Adipocyte (in vitro differentiated cells): ENCODE measurements at regions not wholly inside any gene's neighbourhood (a gene's known extent, or its start where the extent isn't known, plus 50 kb on each side); places are given as distances from the start of the nearest gene placed in this dataset.

Source experiments
- DNase-seq: peaks from one replicate; pipeline ENCODE4 v3.0.0-alpha.2; 2015; ENCODE audit warnings: low read depth
- H3K27me3 ChIP-seq: replicated peaks from 2 replicates; pipeline ENCODE4 v1.7.0; 2013; ENCODE audit warnings: mild to moderate bottlenecking, low read length, moderate library complexity; ENCODE audit not compliant: control insufficient read depth, insufficient read depth
- H3K36me3 ChIP-seq: 2 replicates; pipeline ENCODE4 v1.7.0; 2013; ENCODE audit warnings: low read length, mild to moderate bottlenecking, moderate library complexity; ENCODE audit not compliant: control insufficient read depth, insufficient read depth, severe bottlenecking
- H3K4me1 ChIP-seq: 2 replicates; pipeline ENCODE4 v1.7.0; 2013; ENCODE audit warnings: mild to moderate bottlenecking, low read length, moderate library complexity; ENCODE audit not compliant: control insufficient read depth, insufficient read depth
- H3K4me3 ChIP-seq: 2 replicates; pipeline ENCODE4 v1.7.0; 2013; ENCODE audit warnings: mild to moderate bottlenecking, low read length, moderate library complexity
- H3K9ac ChIP-seq: 2 replicates; pipeline ENCODE4 v1.7.0; 2013; ENCODE audit warnings: mild to moderate bottlenecking, low read length, moderate library complexity
- H3K9me3 ChIP-seq: 2 replicates; pipeline ENCODE4 v1.7.0; 2013; ENCODE audit warnings: mild to moderate bottlenecking, low read length, moderate library complexity; ENCODE audit not compliant: control insufficient read depth

DNA sequence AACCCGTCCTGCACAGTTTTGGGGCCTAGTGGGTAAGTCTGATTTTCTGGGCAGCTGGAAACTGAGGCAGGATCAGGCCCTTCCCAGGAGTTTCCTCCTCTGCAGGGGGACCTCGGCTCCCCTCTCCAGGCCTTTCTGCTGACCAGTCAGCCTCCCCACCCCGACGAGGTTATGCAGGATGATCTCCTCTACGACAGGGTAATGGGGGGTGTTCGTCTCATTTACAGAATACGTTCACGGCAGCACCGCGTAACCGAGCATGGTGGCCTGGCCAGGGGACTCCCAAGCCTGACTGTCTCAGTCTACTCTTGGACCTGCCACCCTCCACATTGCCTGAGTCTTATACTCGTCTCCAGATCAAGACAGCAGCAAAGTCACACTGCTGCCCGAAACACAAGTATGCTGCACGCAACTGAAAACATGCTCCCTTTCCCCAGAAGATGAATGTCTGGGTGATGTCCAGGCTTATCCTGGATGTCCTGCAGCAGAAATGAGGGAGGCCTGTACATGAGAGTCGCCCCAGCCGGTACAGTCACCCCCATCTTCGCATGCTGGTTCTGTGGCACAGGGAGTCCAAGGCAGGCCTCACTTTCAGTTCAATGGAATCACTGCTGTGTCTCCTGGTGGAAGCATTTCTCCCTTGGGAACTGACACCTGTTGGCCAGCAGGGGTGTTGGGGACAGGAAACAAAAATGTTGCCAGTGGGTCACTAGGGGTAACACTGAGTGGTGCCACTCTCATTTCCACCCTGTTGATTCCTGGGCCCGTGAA, 120.8 kb downstream of the SOX1 start:
- Histone ChIP-seq H3K9me3 (peaks cover 17% of the 10 kb centered on the region), H3K4me1 (peaks cover 11% of the 10 kb centered on the region), H3K27me3 (no peaks in the 10 kb centered on the region), H3K4me3 (no peak overlapping the region), H3K9ac (no peak overlapping the region), H3K36me3 (no peaks in the 10 kb centered on the region)
- no peak for DNase-seq

DNA sequence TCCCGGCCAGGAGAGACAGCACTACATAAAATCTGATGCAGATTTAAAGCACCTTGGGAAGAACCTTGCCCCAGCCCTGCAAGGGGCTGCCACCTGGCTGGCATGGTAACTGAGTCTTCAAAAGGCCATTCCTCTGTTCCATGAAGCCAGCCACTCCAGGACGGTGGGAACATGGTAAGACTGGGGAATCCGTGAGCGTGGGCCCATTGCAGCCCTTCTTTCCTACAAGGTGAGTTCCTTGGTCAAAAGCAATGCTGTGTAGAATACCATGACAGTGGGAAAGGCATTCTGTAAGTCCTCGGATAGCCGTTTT, 121.3 kb downstream of the SOX1 start:
- no peak for DNase-seq
- H3K9me3 ChIP-seq, result peaks cover 21% of the 10 kb centered on the region
- H3K4me3 ChIP-seq, result no peak overlapping the region
- no peak overlapping the region for H3K9ac ChIP-seq
- peaks cover 11% of the 10 kb centered on the region for H3K4me1 ChIP-seq
- H3K27me3 ChIP-seq, result no peaks in the 10 kb centered on the region
- no peaks in the 10 kb centered on the region for H3K36me3 ChIP-seq

DNA sequence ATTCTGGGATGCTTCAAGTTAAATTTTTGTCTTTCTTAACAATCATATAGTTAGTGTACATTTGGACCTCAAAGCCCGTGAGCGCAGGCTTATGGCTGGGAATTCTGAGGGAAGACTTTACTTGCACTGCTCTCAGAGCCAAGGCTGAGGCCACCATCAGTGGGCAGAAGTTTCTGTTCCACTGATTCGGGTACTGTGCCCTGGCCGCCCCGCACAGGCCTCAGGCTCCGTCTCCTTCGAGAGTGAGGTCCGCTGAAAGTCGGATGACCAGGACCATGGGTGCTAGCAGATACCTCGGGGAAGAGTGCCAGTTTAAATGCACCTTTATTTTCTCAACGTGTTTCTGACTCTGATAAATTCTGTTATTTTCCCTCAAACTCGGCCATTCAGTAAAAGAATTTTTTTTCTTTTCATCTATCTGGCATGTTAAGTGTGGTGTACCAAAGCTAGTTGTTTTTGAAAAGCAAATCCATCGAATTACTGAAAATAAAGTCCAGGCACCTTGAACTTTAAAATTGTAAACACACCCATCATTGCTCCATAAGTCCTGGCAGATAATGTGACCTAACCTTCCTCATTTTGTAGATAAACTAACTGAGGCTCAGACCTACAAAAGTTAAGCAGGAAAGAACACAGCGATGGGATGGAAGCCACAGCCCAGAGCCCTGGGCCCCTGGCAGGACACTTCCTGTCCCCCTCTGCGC, 126.7 kb downstream of the SOX1 start:
- DNase-seq, result no peak
- Histone ChIP-seq H3K9ac (no peak overlapping the region), H3K27me3 (no peaks in the 10 kb centered on the region), H3K36me3 (no peaks in the 10 kb centered on the region), H3K4me1 (no peaks in the 10 kb centered on the region), H3K4me3 (no peak overlapping the region), H3K9me3 (peaks cover 21% of the 10 kb centered on the region)

DNA sequence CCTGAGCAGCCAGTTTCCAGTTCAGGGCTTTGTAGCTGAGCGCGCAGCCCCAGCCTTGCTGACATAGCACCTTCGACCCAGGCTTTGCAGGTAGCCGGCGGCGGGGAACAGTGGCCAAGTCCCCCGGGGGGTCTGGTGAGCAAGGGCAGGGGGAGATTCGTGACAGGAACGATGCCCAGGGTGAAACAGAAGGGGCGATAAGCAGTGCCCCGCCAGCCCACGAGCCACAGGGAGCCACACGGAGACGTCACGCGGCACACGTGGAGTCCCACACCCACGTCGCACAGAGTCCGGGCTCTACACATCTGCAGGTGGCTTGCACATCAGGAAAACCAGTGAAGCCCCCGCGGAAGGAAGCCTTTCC, 127.2 kb downstream of the SOX1 start:
- H3K4me3 ChIP-seq, result no peak overlapping the region
- no peaks in the 10 kb centered on the region for H3K36me3 ChIP-seq
- DNase-seq, result no peak
- H3K4me1 ChIP-seq, result no peaks in the 10 kb centered on the region
- H3K9me3 ChIP-seq, result peaks cover 21% of the 10 kb centered on the region
- no peaks in the 10 kb centered on the region for H3K27me3 ChIP-seq
- H3K9ac ChIP-seq, result no peak overlapping the region

DNA sequence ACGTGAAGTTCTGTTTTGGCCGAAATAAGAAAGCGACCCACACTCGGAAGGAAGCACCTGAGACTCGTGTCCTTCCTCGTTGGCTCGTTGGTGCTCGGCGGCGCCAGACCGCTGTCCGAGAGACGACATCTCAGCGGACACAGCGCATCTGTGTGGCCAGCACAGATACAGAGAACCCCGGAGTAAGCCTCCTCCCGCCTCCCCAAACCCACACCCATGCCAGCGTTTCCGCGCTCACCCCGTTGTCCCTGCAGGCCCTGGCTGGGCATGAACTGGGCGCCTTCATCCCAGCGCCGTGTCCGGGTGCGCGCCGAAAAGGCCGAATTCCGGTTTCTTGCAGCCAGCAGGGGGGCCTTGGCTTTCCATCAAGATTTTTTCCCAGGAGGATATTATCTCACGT, 127.6 kb downstream of the SOX1 start:
- H3K4me3 ChIP-seq, result no peak overlapping the region
- H3K9me3 ChIP-seq, result peaks cover 21% of the 10 kb centered on the region
- no peak for DNase-seq
- no peaks in the 10 kb centered on the region for H3K36me3 ChIP-seq
- no peaks in the 10 kb centered on the region for H3K27me3 ChIP-seq
- no peaks in the 10 kb centered on the region for H3K4me1 ChIP-seq
- H3K9ac ChIP-seq, result no peak overlapping the region

DNA sequence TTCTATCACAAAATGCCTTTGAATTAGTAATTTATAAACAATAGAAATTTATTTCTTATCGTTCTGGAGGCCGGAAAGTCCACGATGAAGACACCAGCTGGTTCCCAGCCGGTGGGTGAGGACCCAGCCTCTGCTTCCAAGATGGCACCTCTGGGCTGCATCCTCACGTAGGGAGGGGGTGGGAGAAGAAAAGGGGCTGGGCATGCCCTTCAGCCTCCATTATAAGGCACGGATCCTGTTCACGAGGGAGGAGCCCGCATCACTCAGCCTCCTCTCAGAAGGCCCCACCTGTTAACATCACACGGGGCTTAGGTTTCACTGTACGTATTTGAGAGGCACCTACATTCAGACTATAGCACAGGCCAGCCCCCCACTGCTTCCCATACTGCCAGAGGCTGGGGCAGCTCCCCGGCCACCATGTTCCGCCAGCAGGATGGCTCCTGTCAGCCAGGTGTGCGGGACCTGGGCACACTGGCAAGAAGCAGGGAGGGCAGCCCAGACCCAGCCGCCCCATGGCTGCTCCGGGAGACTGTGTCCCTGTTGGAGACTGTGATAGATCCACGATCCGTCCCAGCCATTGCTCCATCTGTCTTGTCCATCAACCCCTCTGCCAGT, 131.6 kb downstream of the SOX1 start:
- no peaks in the 10 kb centered on the region for H3K27me3 ChIP-seq
- no peaks in the 10 kb centered on the region for H3K9me3 ChIP-seq
- H3K36me3 ChIP-seq, result no peaks in the 10 kb centered on the region
- no peak overlapping the region for H3K9ac ChIP-seq
- no peaks in the 10 kb centered on the region for H3K4me1 ChIP-seq
- DNase-seq, result no peak
- H3K4me3 ChIP-seq, result no peak overlapping the region

DNA sequence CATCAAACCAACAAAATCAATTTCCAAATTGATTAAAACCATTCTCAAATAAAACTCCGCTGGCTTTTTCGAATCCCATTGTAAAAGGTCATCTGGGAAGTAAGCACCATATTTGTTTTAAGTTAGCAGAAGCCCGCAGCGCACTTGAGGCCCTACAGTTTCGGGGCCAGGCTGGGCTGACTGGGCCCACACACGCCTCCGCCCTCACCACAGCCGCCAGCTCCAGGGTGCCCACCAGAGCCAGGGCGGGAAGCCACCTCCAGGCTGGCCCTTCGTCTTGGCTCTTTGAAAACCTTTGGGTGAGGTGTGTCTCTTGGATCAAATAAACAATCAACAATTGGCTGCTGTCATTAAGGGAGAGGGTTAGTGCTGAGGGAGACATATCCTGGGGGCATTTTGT, 133.3 kb downstream of the SOX1 start:
- no peak overlapping the region for H3K4me3 ChIP-seq
- peaks cover 15% of the 10 kb centered on the region for H3K27me3 ChIP-seq
- DNase-seq, result no peak
- no peaks in the 10 kb centered on the region for H3K9me3 ChIP-seq
- H3K4me1 ChIP-seq, result no peaks in the 10 kb centered on the region
- no peaks in the 10 kb centered on the region for H3K36me3 ChIP-seq
- H3K9ac ChIP-seq, result no peak overlapping the region

DNA sequence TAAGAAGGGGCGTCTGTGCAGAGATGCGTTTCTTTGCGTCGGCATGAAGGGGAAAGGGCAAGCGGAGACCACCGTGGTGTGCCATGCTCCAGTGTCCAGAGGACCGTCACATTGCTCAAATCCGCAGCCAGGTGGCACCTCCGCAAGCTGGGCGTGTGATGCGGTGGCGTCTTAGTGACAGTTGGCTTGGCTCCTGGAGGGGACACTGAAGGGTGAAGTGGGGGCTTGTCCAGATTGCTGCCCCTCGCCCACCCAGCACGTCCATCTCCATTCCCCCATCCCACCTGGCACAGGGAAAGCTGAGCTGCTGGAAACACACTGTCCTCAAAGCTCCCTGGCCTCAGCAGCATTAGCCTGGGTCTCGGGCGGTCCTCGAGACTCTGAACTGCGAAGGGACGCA, 135.3 kb downstream of the SOX1 start:
- Histone ChIP-seq H3K4me1 (no peaks in the 10 kb centered on the region), H3K9ac (no peak overlapping the region), H3K27me3 (peaks cover 31% of the 10 kb centered on the region), H3K36me3 (no peaks in the 10 kb centered on the region), H3K9me3 (no peaks in the 10 kb centered on the region), H3K4me3 (no peak overlapping the region)
- DNase-seq, result no peak

DNA sequence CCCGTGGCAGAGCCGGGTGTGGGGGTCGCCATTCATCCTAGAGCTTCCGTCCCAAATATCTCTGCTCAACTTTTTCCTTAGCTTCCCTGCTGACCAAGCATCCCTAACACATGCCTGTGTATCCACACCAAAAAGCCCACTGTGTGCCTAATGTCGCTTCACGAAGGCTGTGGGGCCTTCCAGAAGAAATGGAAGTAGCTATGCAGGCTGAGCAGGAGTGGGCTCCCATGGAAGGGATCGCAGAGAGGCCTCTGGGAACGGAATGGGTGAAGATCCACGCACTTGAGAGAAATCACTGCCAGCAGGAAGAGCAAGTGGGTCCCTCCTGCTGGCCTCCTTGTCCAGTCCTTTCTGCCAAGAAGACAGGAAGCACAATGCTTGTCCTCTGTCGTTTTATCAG, 136.0 kb downstream of the SOX1 start:
- H3K4me3 ChIP-seq, result no peak overlapping the region
- no peak overlapping the region for H3K9ac ChIP-seq
- peaks cover 38% of the 10 kb centered on the region for H3K27me3 ChIP-seq
- H3K9me3 ChIP-seq, result no peaks in the 10 kb centered on the region
- H3K4me1 ChIP-seq, result no peaks in the 10 kb centered on the region
- H3K36me3 ChIP-seq, result no peaks in the 10 kb centered on the region
- no peak for DNase-seq

DNA sequence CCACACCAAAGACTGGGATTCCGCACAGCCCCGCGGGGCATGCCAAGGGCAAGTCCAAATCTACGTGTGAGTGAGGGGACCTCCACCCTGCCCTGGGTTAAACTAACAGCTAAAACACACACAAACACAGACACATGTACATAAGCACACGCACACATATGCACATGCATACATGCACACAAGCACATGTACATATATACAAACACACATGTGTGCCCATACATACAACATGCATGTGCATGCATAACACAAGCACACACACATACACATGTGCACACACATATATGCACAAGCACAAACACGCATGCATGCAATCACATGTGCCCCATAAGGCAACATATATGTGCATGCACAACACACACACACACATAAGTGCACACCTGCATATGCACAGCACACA, 136.7 kb downstream of the SOX1 start:
- no peak for DNase-seq
- Histone ChIP-seq H3K9me3 (no peaks in the 10 kb centered on the region), H3K36me3 (no peaks in the 10 kb centered on the region), H3K27me3 (peaks cover 40% of the 10 kb centered on the region), H3K9ac (no peak overlapping the region), H3K4me1 (no peaks in the 10 kb centered on the region), H3K4me3 (no peak overlapping the region)

DNA sequence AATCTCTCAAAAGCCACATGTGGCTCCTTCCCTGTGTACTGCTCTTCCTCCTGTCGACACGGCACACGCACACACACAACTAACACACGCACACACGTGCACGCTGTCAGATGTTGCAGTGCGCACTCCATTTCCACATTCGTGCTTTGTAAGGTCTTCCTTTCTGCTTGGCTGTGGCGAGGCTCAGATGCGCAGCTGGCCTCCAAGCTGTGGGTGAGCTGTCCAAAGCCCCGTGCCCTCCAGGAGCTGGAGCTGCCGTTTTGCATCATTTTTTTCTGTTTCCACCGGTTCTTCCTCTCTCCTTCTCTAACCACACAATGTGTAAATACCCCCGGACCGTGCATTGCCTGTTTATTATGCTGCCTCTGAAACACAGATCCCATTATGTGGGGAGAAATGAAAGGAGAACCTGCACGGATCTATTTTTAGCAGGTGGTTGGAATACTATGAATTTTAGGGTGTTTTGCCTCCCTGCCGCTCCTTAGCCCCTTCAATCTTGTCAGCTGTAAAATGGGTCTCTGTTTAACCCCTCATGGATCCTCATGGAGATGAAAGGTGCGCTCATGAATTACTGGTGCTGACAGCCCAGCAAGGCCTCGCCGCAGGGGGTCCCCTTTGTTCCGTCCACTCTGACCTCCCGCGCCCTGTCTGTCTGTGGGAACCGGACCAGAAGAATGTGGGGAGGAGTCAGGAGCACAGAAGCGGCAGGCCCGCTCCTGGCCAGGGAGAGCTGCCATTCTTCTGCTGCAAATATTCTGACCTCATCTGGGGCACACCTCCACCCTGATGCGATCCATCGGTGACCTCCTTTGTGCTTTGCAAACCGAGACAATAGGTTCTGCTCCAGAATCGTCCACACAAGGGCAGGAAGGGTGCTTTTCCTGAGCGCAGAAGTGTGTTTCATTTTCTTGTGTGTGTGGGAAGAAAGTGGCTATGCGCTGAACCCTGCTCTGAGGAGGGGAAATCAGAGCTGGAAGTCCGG, 137.7 kb downstream of the SOX1 start:
- no peaks in the 10 kb centered on the region for H3K4me1 ChIP-seq
- H3K27me3 ChIP-seq, result peaks cover 44% of the 10 kb centered on the region
- H3K9me3 ChIP-seq, result no peaks in the 10 kb centered on the region
- H3K4me3 ChIP-seq, result no peak overlapping the region
- no peak overlapping the region for H3K9ac ChIP-seq
- DNase-seq, result no peak
- no peaks in the 10 kb centered on the region for H3K36me3 ChIP-seq
